HEK293T (cell line): ENCODE measurements at regions not wholly inside any gene's neighbourhood (a gene's known extent, or its start where the extent isn't known, plus 50 kb on each side); places are given as distances from the start of the nearest gene placed in this dataset.

Experiments used
- CTCF ChIA-PET: fragments of 350-600 bp; formaldehyde crosslinking; extraction: SDS; loops from one replicate; lab custom pipeline; 2021; ENCODE audit warnings: antibody characterized with exemption, inconsistent platforms; lab: Yijun Ruan, JAX
- POLR2A ChIA-PET: fragments of 350-600 bp; formaldehyde crosslinking; extraction: SDS; loops from one replicate; lab custom pipeline; 2020; ENCODE audit warnings: antibody characterized with exemption, inconsistent platforms; lab: Yijun Ruan, JAX
- DNase-seq: peaks from one replicate; pipeline ENCODE4 v3.0.0; 2012; ENCODE audit warnings: mixed read lengths; ENCODE audit errors: extremely low spot score
- ARNT ChIP-seq: fragments of 450-650 bp; IDR thresholded peaks from 2 replicates; pipeline ENCODE4 v1.6.1; 2017; ENCODE audit warnings: mild to moderate bottlenecking
- BHLHE40 ChIP-seq: fragments of 450-650 bp; IDR thresholded peaks from 2 replicates; pipeline ENCODE4 v1.6.1; 2016; ENCODE audit warnings: mild to moderate bottlenecking, moderate library complexity, borderline replicate concordance
- CTBP1 ChIP-seq: fragments of 450-650 bp; IDR thresholded peaks from 2 replicates; pipeline ENCODE4 v1.6.1; 2016; ENCODE audit warnings: borderline replicate concordance
- ELF4 ChIP-seq: fragments of 450-650 bp; IDR thresholded peaks from 2 replicates; pipeline ENCODE4 v1.6.1; 2017; ENCODE audit warnings: antibody characterized with exemption
- FOXA1 ChIP-seq: fragments of 450-650 bp; IDR thresholded peaks from 2 replicates; pipeline ENCODE4 v1.6.1; 2016; ENCODE audit warnings: mild to moderate bottlenecking
- FOXK2 ChIP-seq: fragments of 450-650 bp; IDR thresholded peaks from 2 replicates; pipeline ENCODE4 v1.6.1; 2016; ENCODE audit warnings: mild to moderate bottlenecking
- FOXM1 ChIP-seq: fragments of 450-650 bp; IDR thresholded peaks from 2 replicates; pipeline ENCODE4 v1.6.1; 2017; ENCODE audit warnings: mild to moderate bottlenecking, borderline replicate concordance
- HDGF ChIP-seq: fragments of 450-650 bp; IDR thresholded peaks from 2 replicates; pipeline ENCODE4 v1.6.1; 2017; ENCODE audit warnings: antibody characterized with exemption, borderline replicate concordance
- L3MBTL2 ChIP-seq: fragments of 450-650 bp; conservative IDR thresholded peaks from 2 replicates; pipeline ENCODE4 v1.6.1; 2016; ENCODE audit warnings: mild to moderate bottlenecking
- LEF1 ChIP-seq: fragments of 450-650 bp; IDR thresholded peaks from 2 replicates; pipeline ENCODE4 v1.6.1; 2017; ENCODE audit warnings: mild to moderate bottlenecking, borderline replicate concordance
- NFRKB ChIP-seq: fragments of 450-650 bp; IDR thresholded peaks from 2 replicates; pipeline ENCODE4 v1.6.1; 2016; ENCODE audit warnings: mild to moderate bottlenecking, moderate library complexity
- PKNOX1 ChIP-seq: fragments of 450-650 bp; IDR thresholded peaks from 2 replicates; pipeline ENCODE4 v1.6.1; 2016
- SP1 ChIP-seq: fragments of 450-650 bp; IDR thresholded peaks from 2 replicates; pipeline ENCODE4 v1.6.1; 2017
- SUZ12 ChIP-seq: fragments of 450-650 bp; IDR thresholded peaks from 2 replicates; pipeline ENCODE4 v1.6.1; 2016; ENCODE audit warnings: mild to moderate bottlenecking
- TARDBP ChIP-seq: fragments of 450-650 bp; IDR thresholded peaks from 2 replicates; pipeline ENCODE4 v1.6.1; 2016
- ZNF384 ChIP-seq: fragments of 450-650 bp; IDR thresholded peaks from 2 replicates; pipeline ENCODE4 v1.6.1; 2016

- TF ChIP-seq L3MBTL2: no peak
- TF ChIP-seq FOXM1: no peak
- ChIA-PET CTCF (no interaction called here), POLR2A (no interaction called here)
- no peak for DNase-seq
These were observed 349.4 kb downstream of the RFC3 start for GRCh38 chr13:34167347-34167746.

- POLR2A ChIA-PET: no interaction called here
- no peak for TF ChIP-seq SUZ12
- TF ChIP-seq ELF4: no peak
- no peak for TF ChIP-seq LEF1
- no peak for TF ChIP-seq L3MBTL2
- TF ChIP-seq ARNT: no peak
- no peak for TF ChIP-seq ZNF384
- no peak for TF ChIP-seq CTBP1
- no peak for DNase-seq
- CTCF ChIA-PET: no interaction called here
These were observed 354.1 kb downstream of the RFC3 start for GRCh38 chr13:34172048-34172447.

GRCh38 chr13:34174671-34175145 is 356.8 kb downstream of the RFC3 start:
- POLR2A ChIA-PET: no interaction called here
- TF ChIP-seq TARDBP: no peak
- TF ChIP-seq FOXM1: no peak
- TF ChIP-seq BHLHE40: no peak
- no peak for TF ChIP-seq ELF4
- no peak for TF ChIP-seq HDGF
- no peak for TF ChIP-seq CTBP1
- no peak for TF ChIP-seq SUZ12
- TF ChIP-seq FOXK2: no peak
- TF ChIP-seq L3MBTL2: no peak
- no peak for TF ChIP-seq FOXA1
- no peak for TF ChIP-seq ZNF384
- no peak for TF ChIP-seq PKNOX1
- no peak for TF ChIP-seq SP1
- TF ChIP-seq ARNT: no peak
- TF ChIP-seq LEF1: no peak
- no peak for TF ChIP-seq NFRKB
- no peak for DNase-seq
- CTCF ChIA-PET: no interaction called here

- POLR2A ChIA-PET: no interaction called here
- CTCF ChIA-PET: no interaction called here
- DNase-seq: no peak
- no peak for TF ChIP-seq NFRKB
- no peak for TF ChIP-seq SP1
- TF ChIP-seq ARNT: no peak
- TF ChIP-seq FOXA1: no peak
- TF ChIP-seq SUZ12: no peak
- no peak for TF ChIP-seq ELF4
- TF ChIP-seq LEF1: no peak
- no peak for TF ChIP-seq CTBP1
- no peak for TF ChIP-seq HDGF
- TF ChIP-seq PKNOX1: no peak
- no peak for TF ChIP-seq FOXK2
- TF ChIP-seq TARDBP: no peak
- TF ChIP-seq L3MBTL2: no peak
- TF ChIP-seq BHLHE40: no peak
- TF ChIP-seq ZNF384: no peak
- no peak for TF ChIP-seq FOXM1
These were observed 357.6 kb downstream of the RFC3 start for GRCh38 chr13:34175551-34175950.

- DNase-seq: no peak
- TF ChIP-seq TARDBP (no peak), FOXA1 (no peak), BHLHE40 (no peak), FOXM1 (no peak), PKNOX1 (no peak), SUZ12 (no peak), ZNF384 (no peak), ELF4 (no peak), L3MBTL2 (no peak), ARNT (no peak), CTBP1 (no peak), FOXK2 (no peak), SP1 (no peak), HDGF (no peak), NFRKB (no peak), LEF1 (no peak)
- ChIA-PET CTCF (no interaction called here), POLR2A (no interaction called here)
These were observed 358.7 kb downstream of the RFC3 start for GRCh38 chr13:34176633-34177032.

- TF ChIP-seq TARDBP (no peak), PKNOX1 (no peak), ZNF384 (no peak), ELF4 (no peak)
- ChIA-PET CTCF (no interaction called here), POLR2A (no interaction called here)
- DNase-seq: no peak
These were observed 361.5 kb downstream of the RFC3 start for GRCh38 chr13:34179481-34179880.
